NCI-H748 treated with DMSO at 0.1 percent for 48 hours (cell line): ENCODE measurements at regions not wholly inside any gene's neighbourhood (a gene's known extent, or its start where the extent isn't known, plus 50 kb on each side); places are given as distances from the start of the nearest gene placed in this dataset.

Experiments used
- DNase-seq: peaks from one replicate; lab custom pipeline; 2025; lab: John Stamatoyannopoulos, UW

- DNase-seq, result no peak
Observed at GRCh38 chr6:113457751-113458150, 399.4 kb upstream of the MARCKS start.

GRCh38 chr6:113458368-113459010, 398.7 kb upstream of the MARCKS start:
- DNase-seq, result no peak

GRCh38 chr6:113461153-113461932, 395.8 kb upstream of the MARCKS start:
- no peak for DNase-seq

GRCh38 chr6:113464536-113464935, 392.6 kb upstream of the MARCKS start:
- no peak for DNase-seq

- DNase-seq, result no peak
Observed at GRCh38 chr6:113464960-113465359, 392.2 kb upstream of the MARCKS start.

GRCh38 chr6:113466526-113466925, 390.6 kb upstream of the MARCKS start:
- DNase-seq, result no peak

- no peak for DNase-seq
Observed at GRCh38 chr6:113475392-113475791, 381.8 kb upstream of the MARCKS start.

- no peak for DNase-seq
Observed at GRCh38 chr6:113476937-113477839, 380.0 kb upstream of the MARCKS start.

GRCh38 chr6:113480616-113481015, 376.5 kb upstream of the MARCKS start:
- DNase-seq, result no peak

GRCh38 chr6:113481458-113481857, 375.7 kb upstream of the MARCKS start:
- no peak for DNase-seq

GRCh38 chr6:113481910-113482309, 375.2 kb upstream of the MARCKS start:
- DNase-seq, result no peak

GRCh38 chr6:113482771-113483170, 374.4 kb upstream of the MARCKS start:
- DNase-seq, result no peak

GRCh38 chr6:113486199-113486598, 370.9 kb upstream of the MARCKS start:
- no peak for DNase-seq

- no peak for DNase-seq
Observed at GRCh38 chr6:113487489-113488058, 369.6 kb upstream of the MARCKS start.

GRCh38 chr6:113488061-113488460, 369.1 kb upstream of the MARCKS start:
- peak; percentile 31 for DNase-seq

- DNase-seq, result peak; percentile 34
Observed at GRCh38 chr6:113488812-113489685, 368.1 kb upstream of the MARCKS start.

- DNase-seq, result peak; percentile 31
Observed at GRCh38 chr6:113489952-113490746, 367.0 kb upstream of the MARCKS start.

GRCh38 chr6:113491376-113491775, 365.8 kb upstream of the MARCKS start:
- no peak for DNase-seq

- no peak for DNase-seq
Observed at GRCh38 chr6:113493991-113494390, 363.2 kb upstream of the MARCKS start.

- DNase-seq, result no peak
Observed at GRCh38 chr6:113495521-113495920, 361.6 kb upstream of the MARCKS start.
